ENCODE measurements at regions not wholly inside any gene's neighbourhood (a gene's known extent, or its start where the extent isn't known, plus 50 kb on each side); places are given as distances from the start of the nearest gene placed in this dataset.

GRCh38 chr2:236852100-236852976 is 233.4 kb upstream of the COPS8 start:
- DNase-seq, result peak in 2 of 4 donors; percentile 36 to 60
- no peaks in the 10 kb centered on the region for H3K4me1 ChIP-seq
- H3K27ac ChIP-seq, result peak overlapping the region in 1 of 2 donors; percentile 33
- H3K4me3 ChIP-seq, result no peak overlapping the region
- H3K9me3 ChIP-seq, result no peaks in the 10 kb centered on the region
- TF ChIP-seq CTCF (IDR thresholded peaks at IDR 0.05), result no peak
- peaks cover 0 to 8% of the 10 kb centered on the region in 2 donors for H3K27me3 ChIP-seq
- H3K36me3 ChIP-seq, result no peaks in the 10 kb centered on the region
- peak; percentile 15 for ATAC-seq
- intact Hi-C loops (cut with DNase I), result no loop called here

GRCh38 chr2:236852977-236853374 is 232.7 kb upstream of the COPS8 start:
- Histone ChIP-seq H3K27ac (peak overlapping the region in 1 of 2 donors; percentile 33), H3K9me3 (no peaks in the 10 kb centered on the region), H3K27me3 (peaks cover 0 to 8% of the 10 kb centered on the region in 2 donors), H3K36me3 (no peaks in the 10 kb centered on the region), H3K4me3 (no peak overlapping the region), H3K4me1 (no peaks in the 10 kb centered on the region)
- intact Hi-C loops (cut with DNase I), result no loop called here
- no peak for TF ChIP-seq CTCF (IDR thresholded peaks at IDR 0.05)
- ATAC-seq (no peak), DNase-seq (no peak)

DNA sequence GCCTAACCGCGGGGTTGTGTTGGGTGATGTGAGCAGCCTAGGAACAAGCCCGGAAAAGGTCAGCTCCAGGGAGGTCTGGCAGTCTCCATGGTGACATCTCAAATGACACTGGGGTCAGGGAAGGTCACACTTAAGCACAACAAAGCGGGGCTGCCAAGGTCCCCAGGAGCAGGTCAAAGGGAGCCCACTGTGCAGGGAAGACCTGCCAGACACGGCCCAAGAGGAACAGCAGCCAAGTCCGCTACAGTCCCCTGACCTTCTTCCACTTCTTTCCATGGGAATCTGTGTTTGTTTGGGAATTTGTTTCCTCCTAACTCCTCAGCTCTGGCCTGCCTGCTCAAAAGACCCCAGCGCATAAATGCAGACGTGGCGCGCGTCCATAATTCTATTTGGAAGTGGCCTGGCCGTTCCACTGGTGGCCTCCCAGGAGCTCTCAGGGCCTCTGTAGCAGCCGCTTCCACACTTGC is 232.1 kb upstream of the COPS8 start:
- H3K27me3 ChIP-seq, result peaks cover 0 to 8% of the 10 kb centered on the region in 2 donors
- H3K27ac ChIP-seq, result no peak overlapping the region
- H3K4me1 ChIP-seq, result no peaks in the 10 kb centered on the region
- H3K36me3 ChIP-seq, result no peaks in the 10 kb centered on the region
- DNase-seq (no peak), ATAC-seq (no peak)
- H3K4me3 ChIP-seq, result no peak overlapping the region
- H3K9me3 ChIP-seq, result no peaks in the 10 kb centered on the region
- TF ChIP-seq CTCF (IDR thresholded peaks at IDR 0.05), result no peak
- intact Hi-C loops (cut with DNase I), result no loop called here

- no peaks in the 10 kb centered on the region for H3K4me1 ChIP-seq
- no peak overlapping the region for H3K4me3 ChIP-seq
- no peaks in the 10 kb centered on the region for H3K9me3 ChIP-seq
- ATAC-seq (no peak), DNase-seq (no peak)
- peaks cover 0 to 8% of the 10 kb centered on the region in 2 donors for H3K27me3 ChIP-seq
- no peaks in the 10 kb centered on the region for H3K36me3 ChIP-seq
- no peak for TF ChIP-seq CTCF (IDR thresholded peaks at IDR 0.05)
- intact Hi-C loops (cut with DNase I), result no loop called here
- no peak overlapping the region for H3K27ac ChIP-seq
These were observed 230.4 kb upstream of the COPS8 start for GRCh38 chr2:236855176-236855865.

All from left lung (tissue), 4 donors.